VCaP (cell line): ENCODE measurements at regions not wholly inside any gene's neighbourhood (a gene's known extent, or its start where the extent isn't known, plus 50 kb on each side); places are given as distances from the start of the nearest gene placed in this dataset.

Experiments
- H3K27ac ChIP-seq: fragments of 450-650 bp; 2 replicates; pipeline ENCODE4 v1.5.1; 2017
- CTCF ChIP-seq: fragments of 450-650 bp; conservative IDR thresholded peaks from 2 replicates; pipeline ENCODE4 v1.5.1; 2017; ENCODE audit warnings: mild to moderate bottlenecking, moderate library complexity

- no peak overlapping the region for H3K27ac ChIP-seq
- TF ChIP-seq CTCF = no peak
Measured at GRCh38 chr17:70624211-70624610, 454.9 kb downstream of the KCNJ2 start.

GRCh38 chr17:70629902-70630301 is 460.6 kb downstream of the KCNJ2 start:
- peak; percentile 82 for TF ChIP-seq CTCF
- no peak overlapping the region for H3K27ac ChIP-seq

- peak; percentile 86 for TF ChIP-seq CTCF
- no peak overlapping the region for H3K27ac ChIP-seq
Measured at GRCh38 chr17:70636517-70637133, 467.3 kb downstream of the KCNJ2 start.

GRCh38 chr17:70642059-70642458 is 472.7 kb downstream of the KCNJ2 start:
- no peak for TF ChIP-seq CTCF

GRCh38 chr17:70644096-70644495 is 474.8 kb downstream of the KCNJ2 start:
- H3K27ac ChIP-seq = no peak overlapping the region
- TF ChIP-seq CTCF = no peak

More at GRCh38 chr17:70642059-70642458, 472.7 kb downstream of the KCNJ2 start:
- no peak overlapping the region for H3K27ac ChIP-seq

GRCh38 chr17:70646673-70647072 is 477.3 kb downstream of the KCNJ2 start:
- TF ChIP-seq CTCF = no peak
- no peak overlapping the region for H3K27ac ChIP-seq

GRCh38 chr17:70648166-70648565 is 478.8 kb downstream of the KCNJ2 start:
- H3K27ac ChIP-seq = no peak overlapping the region
- TF ChIP-seq CTCF = no peak

GRCh38 chr17:70653850-70654249 is 484.5 kb downstream of the KCNJ2 start:
- H3K27ac ChIP-seq = no peak overlapping the region
- TF ChIP-seq CTCF = no peak
